ENCODE measurements at regions not wholly inside any gene's neighbourhood (a gene's known extent, or its start where the extent isn't known, plus 50 kb on each side); places are given as distances from the start of the nearest gene placed in this dataset.

DNA sequence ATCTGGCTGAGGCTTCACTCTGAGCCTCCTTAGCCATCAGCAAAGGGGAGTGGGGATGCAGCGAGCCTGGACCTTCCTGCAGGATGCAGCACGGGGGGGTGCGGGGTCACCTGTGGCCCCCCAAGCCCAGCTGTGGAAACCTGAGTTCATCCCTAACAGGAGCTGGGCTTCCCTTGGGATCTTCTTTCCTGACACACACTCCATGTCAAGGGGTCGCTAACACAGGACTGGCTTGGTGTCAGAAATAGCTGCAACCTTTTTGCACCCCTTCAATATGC lies 174.7 kb downstream of the RTP5 start:
- TF ChIP-seq, protein P1, sequence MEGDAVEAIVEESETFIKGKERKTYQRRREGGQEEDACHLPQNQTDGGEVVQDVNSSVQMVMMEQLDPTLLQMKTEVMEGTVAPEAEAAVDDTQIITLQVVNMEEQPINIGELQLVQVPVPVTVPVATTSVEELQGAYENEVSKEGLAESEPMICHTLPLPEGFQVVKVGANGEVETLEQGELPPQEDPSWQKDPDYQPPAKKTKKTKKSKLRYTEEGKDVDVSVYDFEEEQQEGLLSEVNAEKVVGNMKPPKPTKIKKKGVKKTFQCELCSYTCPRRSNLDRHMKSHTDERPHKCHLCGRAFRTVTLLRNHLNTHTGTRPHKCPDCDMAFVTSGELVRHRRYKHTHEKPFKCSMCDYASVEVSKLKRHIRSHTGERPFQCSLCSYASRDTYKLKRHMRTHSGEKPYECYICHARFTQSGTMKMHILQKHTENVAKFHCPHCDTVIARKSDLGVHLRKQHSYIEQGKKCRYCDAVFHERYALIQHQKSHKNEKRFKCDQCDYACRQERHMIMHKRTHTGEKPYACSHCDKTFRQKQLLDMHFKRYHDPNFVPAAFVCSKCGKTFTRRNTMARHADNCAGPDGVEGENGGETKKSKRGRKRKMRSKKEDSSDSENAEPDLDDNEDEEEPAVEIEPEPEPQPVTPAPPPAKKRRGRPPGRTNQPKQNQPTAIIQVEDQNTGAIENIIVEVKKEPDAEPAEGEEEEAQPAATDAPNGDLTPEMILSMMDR (conservative IDR thresholded peaks at IDR 0.05) = no peak
- TF ChIP-seq ZFX (IDR thresholded peaks at IDR 0.05) = no peak
